ENCODE measurements at regions not wholly inside any gene's neighbourhood (a gene's known extent, or its start where the extent isn't known, plus 50 kb on each side); places are given as distances from the start of the nearest gene placed in this dataset.

DNA sequence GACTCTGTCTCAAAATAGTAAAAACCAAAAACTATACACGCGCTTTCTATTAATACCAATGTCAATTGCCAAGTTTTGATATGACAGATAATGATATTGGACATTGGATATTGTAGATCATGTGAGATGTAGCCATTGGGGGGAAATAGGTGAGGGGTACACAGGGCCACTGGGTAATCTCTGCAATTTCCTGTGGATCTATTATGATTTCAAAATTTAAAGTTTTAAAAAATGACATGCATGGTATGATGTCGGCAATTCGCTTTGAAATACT, 266.0 kb downstream of the PARN start:
- TF ChIP-seq, protein P1, sequence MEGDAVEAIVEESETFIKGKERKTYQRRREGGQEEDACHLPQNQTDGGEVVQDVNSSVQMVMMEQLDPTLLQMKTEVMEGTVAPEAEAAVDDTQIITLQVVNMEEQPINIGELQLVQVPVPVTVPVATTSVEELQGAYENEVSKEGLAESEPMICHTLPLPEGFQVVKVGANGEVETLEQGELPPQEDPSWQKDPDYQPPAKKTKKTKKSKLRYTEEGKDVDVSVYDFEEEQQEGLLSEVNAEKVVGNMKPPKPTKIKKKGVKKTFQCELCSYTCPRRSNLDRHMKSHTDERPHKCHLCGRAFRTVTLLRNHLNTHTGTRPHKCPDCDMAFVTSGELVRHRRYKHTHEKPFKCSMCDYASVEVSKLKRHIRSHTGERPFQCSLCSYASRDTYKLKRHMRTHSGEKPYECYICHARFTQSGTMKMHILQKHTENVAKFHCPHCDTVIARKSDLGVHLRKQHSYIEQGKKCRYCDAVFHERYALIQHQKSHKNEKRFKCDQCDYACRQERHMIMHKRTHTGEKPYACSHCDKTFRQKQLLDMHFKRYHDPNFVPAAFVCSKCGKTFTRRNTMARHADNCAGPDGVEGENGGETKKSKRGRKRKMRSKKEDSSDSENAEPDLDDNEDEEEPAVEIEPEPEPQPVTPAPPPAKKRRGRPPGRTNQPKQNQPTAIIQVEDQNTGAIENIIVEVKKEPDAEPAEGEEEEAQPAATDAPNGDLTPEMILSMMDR (optimal IDR thresholded peaks at IDR 0.05 in 1 of 3, IDR thresholded peaks at IDR 0.05 in 1 of 3, conservative IDR thresholded peaks at IDR 0.05 in 1 of 3; ENCODE audit: extremely low read depth in 1 of 3, insufficient read depth in 2 of 3, low read length in 3 of 3), result no peak
- TF ChIP-seq EZH2 (IDR thresholded peaks at IDR 0.05; ENCODE audit: low read length), result no peak
